Muscle layer of duodenum (tissue), 2 donors: ENCODE measurements at regions not wholly inside any gene's neighbourhood (a gene's known extent, or its start where the extent isn't known, plus 50 kb on each side); places are given as distances from the start of the nearest gene placed in this dataset.
"Not testable (repeated sequence)": the region's sequence is repeated elsewhere in the genome, so short reads cannot be mapped to it uniquely, and the experiment has no call there.

ENCODE experiments used
- H3K27ac ChIP-seq: one replicate; pipeline ENCODE4 v1.7.0; 2013; ENCODE audit warnings: mild to moderate bottlenecking, low read length
- H3K27me3 ChIP-seq: one replicate; pipeline ENCODE4 v1.7.0; 2013; ENCODE audit warnings: low read depth, mild to moderate bottlenecking, control low read depth, low read length
- H3K36me3 ChIP-seq, 2 donors: one replicate each; pipeline ENCODE4 v1.7.0; 2013; ENCODE audit warnings: low read length in 2 of 2, control low read depth in 1 of 2, mild to moderate bottlenecking in 1 of 2; ENCODE audit not compliant: insufficient read depth in 2 of 2, control insufficient read depth in 1 of 2
- H3K4me1 ChIP-seq, 2 donors: one replicate each; pipeline ENCODE4 v1.7.0; 2013; ENCODE audit warnings: low read length in 2 of 2, mild to moderate bottlenecking in 2 of 2, control low read depth in 1 of 2, moderate library complexity in 1 of 2; ENCODE audit not compliant: insufficient read depth in 2 of 2, control insufficient read depth in 1 of 2
- H3K4me3 ChIP-seq, 2 donors: one replicate each; pipeline ENCODE4 v1.7.0; 2013; ENCODE audit warnings: low read length in 2 of 2, low read depth in 1 of 2, mild to moderate bottlenecking in 1 of 2
- H3K9me3 ChIP-seq, 2 donors: one replicate each; pipeline ENCODE4 v1.7.0; 2013; ENCODE audit warnings: low read length in 2 of 2, control low read depth in 1 of 2, mild to moderate bottlenecking in 1 of 2; ENCODE audit not compliant: control insufficient read depth in 1 of 2
- donor health status: healthy.

DNA sequence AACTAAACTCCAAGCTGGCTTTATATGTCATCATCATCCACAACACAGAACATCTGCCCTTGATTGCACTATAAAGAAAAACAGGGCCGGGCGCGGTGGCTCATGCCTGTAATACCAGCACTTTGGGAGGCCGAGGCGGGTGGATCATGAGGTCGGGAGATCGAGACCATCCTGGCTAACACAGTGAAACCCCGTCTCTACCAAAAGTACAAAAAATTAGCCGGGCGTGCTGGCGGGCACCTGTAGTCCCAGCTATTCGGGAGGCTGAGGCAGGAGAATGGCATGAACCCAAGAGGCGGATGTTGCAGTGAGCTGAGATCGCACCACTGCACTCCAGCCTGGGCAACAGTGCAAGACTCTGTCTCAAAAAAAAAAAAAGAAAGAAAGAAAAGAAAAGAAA, 290.3 kb upstream of the CELF2 start:
- H3K4me1 ChIP-seq, H3K36me3 ChIP-seq, H3K27ac ChIP-seq, H3K27me3 ChIP-seq, H3K4me3 ChIP-seq, H3K9me3 ChIP-seq: not testable (repeated sequence)

GRCh38 chr10:10727812-10728211, 289.9 kb upstream of the CELF2 start:
- no peaks in the 10 kb centered on the region for H3K4me1 ChIP-seq
- no peak overlapping the region for H3K4me3 ChIP-seq
- no peak overlapping the region for H3K27ac ChIP-seq
- no peaks in the 10 kb centered on the region for H3K9me3 ChIP-seq
- no peaks in the 10 kb centered on the region for H3K27me3 ChIP-seq
- no peaks in the 10 kb centered on the region for H3K36me3 ChIP-seq

- H3K4me3 ChIP-seq: no peak overlapping the region
- H3K27ac ChIP-seq: no peak overlapping the region
Observed at GRCh38 chr10:10730471-10731043, 287.1 kb upstream of the CELF2 start.

DNA sequence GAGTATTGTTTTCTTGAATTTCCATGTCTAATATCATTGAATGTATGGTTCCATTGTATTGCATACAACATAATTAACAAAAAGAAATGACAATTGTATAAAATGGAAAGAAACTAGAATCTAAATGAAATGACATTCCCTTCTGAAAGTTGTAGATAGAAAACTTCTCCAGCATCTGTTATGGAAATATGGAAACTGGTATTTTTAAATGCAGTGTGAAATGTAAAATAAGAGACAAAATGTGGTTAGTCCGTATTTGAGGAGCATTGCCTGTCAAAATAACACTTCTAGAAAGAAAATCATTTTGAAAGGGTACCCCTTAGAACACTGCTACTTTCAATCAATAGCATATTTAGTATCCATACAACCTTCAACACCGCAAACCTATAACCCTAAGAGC, 286.3 kb upstream of the CELF2 start:
- Histone ChIP-seq H3K36me3 (no peaks in the 10 kb centered on the region), H3K4me1 (no peaks in the 10 kb centered on the region), H3K9me3 (no peaks in the 10 kb centered on the region), H3K27me3 (no peaks in the 10 kb centered on the region), H3K27ac (no peak overlapping the region), H3K4me3 (no peak overlapping the region)

More at GRCh38 chr10:10730471-10731043, 287.1 kb upstream of the CELF2 start:
- Histone ChIP-seq H3K9me3 (no peaks in the 10 kb centered on the region), H3K27me3 (no peaks in the 10 kb centered on the region), H3K36me3 (no peaks in the 10 kb centered on the region), H3K4me1 (no peaks in the 10 kb centered on the region)

DNA sequence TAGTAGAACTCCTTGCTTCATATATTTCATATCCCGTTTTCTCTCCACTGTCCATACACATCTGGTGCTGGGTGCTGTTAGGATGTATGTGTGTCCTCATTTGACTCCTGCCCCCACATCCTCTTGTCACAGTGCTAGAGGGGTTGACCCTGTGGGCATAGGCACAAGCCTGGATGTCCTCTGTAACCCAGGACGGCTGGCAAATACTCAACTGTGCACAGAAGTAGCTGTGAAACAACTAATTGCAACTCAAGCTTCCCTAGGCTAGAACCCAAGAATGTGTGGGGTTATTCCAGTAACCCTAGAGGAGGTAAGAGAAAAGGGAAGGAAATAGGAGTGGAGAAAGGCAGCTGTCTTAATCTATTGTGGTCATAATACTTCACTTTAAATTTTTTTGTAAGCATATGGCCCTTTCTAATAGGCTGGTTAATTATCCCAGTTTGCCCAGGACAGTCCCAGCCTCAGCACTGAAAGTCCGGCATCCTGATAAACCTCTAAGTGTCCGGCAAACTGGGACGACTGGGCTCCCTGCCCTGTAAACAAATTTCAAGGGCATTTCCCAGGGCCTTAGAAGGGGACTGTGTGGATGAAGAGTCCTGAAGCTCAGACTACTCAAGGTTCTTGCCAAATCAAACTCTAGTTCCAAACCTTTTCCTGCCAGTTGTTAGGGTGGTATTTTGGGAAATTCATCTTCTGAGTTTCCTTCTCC, 283.2 kb upstream of the CELF2 start:
- H3K27me3 ChIP-seq: no peaks in the 10 kb centered on the region
- H3K9me3 ChIP-seq: no peaks in the 10 kb centered on the region
- no peaks in the 10 kb centered on the region for H3K36me3 ChIP-seq
- H3K27ac ChIP-seq: no peak overlapping the region
- H3K4me1 ChIP-seq: no peaks in the 10 kb centered on the region
- no peak overlapping the region for H3K4me3 ChIP-seq

DNA sequence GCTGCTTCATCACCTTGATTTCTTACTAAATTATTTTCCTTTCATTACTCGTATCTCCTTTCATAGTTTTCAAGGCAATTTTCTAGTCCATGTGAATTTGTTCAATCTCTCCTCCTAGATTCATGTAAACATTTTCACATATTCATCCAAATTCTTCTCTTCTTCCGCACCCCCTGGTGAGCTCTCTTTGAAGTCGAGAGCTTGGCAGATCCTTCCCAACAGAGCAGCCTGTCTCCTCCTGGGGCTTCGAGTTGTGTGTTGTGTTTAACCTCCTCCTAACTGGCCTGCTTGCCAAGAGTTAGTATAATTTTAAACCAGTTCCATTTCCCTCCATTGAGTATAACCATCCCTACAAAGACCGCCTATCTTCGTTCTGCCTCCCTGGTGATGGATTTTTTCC, 272.4 kb upstream of the CELF2 start:
- Histone ChIP-seq H3K9me3 (no peaks in the 10 kb centered on the region), H3K36me3 (no peaks in the 10 kb centered on the region), H3K27me3 (no peaks in the 10 kb centered on the region), H3K27ac (no peak overlapping the region), H3K4me3 (no peak overlapping the region), H3K4me1 (no peaks in the 10 kb centered on the region)

DNA sequence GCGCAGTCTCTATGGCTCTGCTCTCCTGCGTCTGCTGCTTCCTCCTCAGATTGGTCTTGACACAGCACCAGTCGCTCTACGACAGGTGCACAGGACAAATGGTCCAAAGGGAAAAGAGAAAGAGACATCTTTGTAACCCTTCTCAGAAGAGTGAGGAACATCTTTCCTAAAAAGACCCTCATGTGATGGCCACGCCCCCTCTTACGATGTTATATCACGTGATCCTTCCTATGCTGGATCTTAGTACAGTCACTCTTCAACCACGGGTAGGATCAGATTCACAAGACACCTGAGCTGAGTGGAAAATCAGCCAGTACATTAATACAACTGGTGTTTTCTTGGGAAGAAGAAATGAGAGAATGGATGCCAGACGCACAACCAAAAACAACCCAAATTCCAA, 262.2 kb upstream of the CELF2 start:
- Histone ChIP-seq H3K27ac (no peak overlapping the region), H3K27me3 (no peaks in the 10 kb centered on the region), H3K9me3 (no peaks in the 10 kb centered on the region), H3K4me3 (no peak overlapping the region), H3K4me1 (no peaks in the 10 kb centered on the region), H3K36me3 (no peaks in the 10 kb centered on the region)

DNA sequence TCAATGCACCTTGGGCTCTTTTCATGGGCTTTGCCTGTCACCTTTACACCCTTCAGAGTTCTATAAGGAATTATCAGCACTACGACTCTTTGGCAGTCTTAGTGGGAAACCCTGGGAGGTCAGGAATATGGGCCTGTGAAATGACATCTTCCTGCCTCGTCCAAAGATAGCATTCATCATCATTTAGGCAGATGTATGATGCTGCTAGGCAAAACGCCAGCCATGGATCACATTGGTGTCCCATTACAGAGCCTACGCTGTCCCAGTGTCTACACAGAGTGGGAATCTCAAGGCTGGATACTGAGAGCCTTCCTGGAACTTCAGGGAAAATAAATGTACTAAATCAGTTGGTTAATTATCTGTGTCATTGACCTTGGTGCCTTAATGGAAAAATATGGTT, 259.4 kb upstream of the CELF2 start:
- no peak overlapping the region for H3K4me3 ChIP-seq
- no peak overlapping the region for H3K27ac ChIP-seq
- H3K27me3 ChIP-seq: no peaks in the 10 kb centered on the region
- no peaks in the 10 kb centered on the region for H3K36me3 ChIP-seq
- no peaks in the 10 kb centered on the region for H3K4me1 ChIP-seq
- H3K9me3 ChIP-seq: no peaks in the 10 kb centered on the region

DNA sequence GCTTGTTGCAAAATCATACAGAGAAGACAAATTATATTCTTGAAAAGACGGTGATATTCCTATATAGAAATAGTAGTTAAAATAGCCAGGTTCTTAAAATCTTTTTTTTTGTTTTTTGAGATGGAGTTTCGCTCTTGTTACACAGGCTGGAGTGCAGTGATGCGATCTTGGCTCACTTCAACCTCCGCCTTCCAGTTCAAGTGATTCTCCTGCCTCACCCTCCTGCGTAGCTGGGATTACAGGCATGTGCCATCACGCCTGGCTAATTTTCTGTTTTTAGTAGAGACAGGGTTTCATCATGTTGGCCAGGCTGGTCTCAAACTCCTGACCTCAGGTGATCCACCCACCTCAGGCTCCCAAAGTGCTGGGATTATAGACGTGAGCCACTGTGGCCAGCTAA, 257.9 kb upstream of the CELF2 start:
- not testable (repeated sequence) for H3K27me3 ChIP-seq, H3K27ac ChIP-seq, H3K9me3 ChIP-seq, H3K4me1 ChIP-seq, H3K36me3 ChIP-seq, H3K4me3 ChIP-seq

GRCh38 chr10:10765017-10765416, 252.7 kb upstream of the CELF2 start:
- no peaks in the 10 kb centered on the region for H3K27me3 ChIP-seq
- H3K4me3 ChIP-seq: no peak overlapping the region
- H3K27ac ChIP-seq: no peak overlapping the region
- no peaks in the 10 kb centered on the region for H3K9me3 ChIP-seq
- H3K4me1 ChIP-seq: no peaks in the 10 kb centered on the region
- H3K36me3 ChIP-seq: no peaks in the 10 kb centered on the region

- no peak overlapping the region for H3K27ac ChIP-seq
- H3K4me1 ChIP-seq: no peaks in the 10 kb centered on the region
- H3K9me3 ChIP-seq: no peaks in the 10 kb centered on the region
- H3K4me3 ChIP-seq: no peak overlapping the region
- H3K27me3 ChIP-seq: no peaks in the 10 kb centered on the region
- H3K36me3 ChIP-seq: no peaks in the 10 kb centered on the region
Observed at GRCh38 chr10:10772411-10772810, 245.3 kb upstream of the CELF2 start.

DNA sequence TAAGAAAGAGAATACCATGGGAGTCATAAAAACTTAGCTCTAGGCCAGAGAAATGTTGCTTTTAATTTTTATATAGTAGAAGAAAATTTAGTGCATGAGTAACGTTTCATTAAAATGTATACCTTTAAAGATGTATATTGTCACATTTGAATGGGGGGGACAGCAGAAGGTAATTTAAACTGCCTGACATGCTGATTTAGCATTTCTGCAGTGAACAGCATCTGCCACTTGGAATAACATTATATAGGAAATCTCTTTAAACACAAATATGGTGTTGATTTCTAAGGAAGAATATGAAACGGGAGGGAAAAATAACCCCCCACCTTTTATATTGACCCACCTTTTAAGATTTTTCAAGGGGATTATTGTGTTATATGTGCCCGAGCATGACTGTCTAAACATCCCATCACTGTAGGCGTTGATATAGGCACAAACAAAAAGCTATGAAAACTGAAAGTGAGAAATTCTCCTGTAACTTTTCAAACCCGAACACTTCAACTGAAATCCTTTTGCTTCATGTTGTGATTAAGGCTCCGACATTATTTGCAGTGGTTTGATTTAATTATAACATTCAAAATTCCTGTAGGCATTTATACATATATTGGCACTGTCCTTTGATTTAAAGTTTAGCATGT, 244.7 kb upstream of the CELF2 start:
- Histone ChIP-seq H3K27ac (no peak overlapping the region), H3K36me3 (no peaks in the 10 kb centered on the region), H3K4me3 (no peak overlapping the region), H3K4me1 (no peaks in the 10 kb centered on the region), H3K9me3 (no peaks in the 10 kb centered on the region), H3K27me3 (no peaks in the 10 kb centered on the region)
